DMS153 treated with DMSO at 0.1 percent for 48 hours (cell line): ENCODE measurements at regions not wholly inside any gene's neighbourhood (a gene's known extent, or its start where the extent isn't known, plus 50 kb on each side); places are given as distances from the start of the nearest gene placed in this dataset.

ENCODE experiments used
- DNase-seq: peaks from one replicate; lab custom pipeline; 2025; ENCODE audit not compliant: unreplicated experiment; lab: John Stamatoyannopoulos, UW

GRCh38 chr9:91126761-91127445 is 234.8 kb downstream of the AUH start:
- DNase-seq: no peak

GRCh38 chr9:91127653-91128052 is 234.1 kb downstream of the AUH start:
- no peak for DNase-seq

DNA sequence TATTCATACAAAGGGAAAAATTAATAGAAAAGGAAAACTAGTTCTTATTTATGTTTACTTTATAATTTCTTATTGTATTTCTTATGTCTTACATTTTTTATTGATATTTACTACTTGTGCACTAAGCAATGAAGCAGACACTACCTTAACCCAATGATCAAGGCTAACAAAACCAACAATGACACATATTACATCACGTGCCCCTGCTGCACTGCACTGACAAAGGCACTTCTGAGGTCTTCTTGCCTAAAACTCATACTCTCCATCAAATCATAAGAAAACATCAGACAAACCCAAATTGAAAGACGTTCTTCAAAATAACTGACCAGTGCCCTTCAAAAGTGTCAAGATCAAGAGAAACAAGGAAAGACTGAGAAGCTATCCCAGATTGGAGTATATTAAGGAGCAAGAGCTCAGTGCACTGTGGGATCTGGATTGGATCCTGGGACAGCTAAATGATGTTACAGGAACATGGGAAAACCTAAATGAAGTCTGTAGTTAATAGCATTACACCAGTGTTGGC is 230.9 kb downstream of the AUH start:
- no peak for DNase-seq

DNA sequence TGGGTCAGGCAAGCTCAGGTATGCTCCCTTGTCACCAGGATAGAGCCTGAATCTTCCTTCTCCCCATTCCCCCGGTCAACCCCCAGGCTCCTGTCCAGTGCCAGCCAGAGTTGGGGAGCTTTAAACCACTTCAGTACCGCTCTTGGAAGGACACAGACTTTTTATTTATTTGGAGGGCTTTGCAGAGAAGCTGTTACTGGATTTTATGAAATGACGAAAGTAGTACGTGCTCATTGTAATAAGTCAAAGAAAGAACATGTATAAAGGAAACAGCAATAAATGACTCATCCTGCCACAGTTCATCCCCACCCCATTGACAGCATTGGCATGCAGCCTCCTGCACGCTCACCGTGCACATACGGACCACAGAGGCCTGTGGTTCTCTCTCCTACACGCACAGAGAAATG is 230.3 kb downstream of the AUH start:
- no peak for DNase-seq

GRCh38 chr9:91132576-91133073 is 229.1 kb downstream of the AUH start:
- no peak for DNase-seq

DNA sequence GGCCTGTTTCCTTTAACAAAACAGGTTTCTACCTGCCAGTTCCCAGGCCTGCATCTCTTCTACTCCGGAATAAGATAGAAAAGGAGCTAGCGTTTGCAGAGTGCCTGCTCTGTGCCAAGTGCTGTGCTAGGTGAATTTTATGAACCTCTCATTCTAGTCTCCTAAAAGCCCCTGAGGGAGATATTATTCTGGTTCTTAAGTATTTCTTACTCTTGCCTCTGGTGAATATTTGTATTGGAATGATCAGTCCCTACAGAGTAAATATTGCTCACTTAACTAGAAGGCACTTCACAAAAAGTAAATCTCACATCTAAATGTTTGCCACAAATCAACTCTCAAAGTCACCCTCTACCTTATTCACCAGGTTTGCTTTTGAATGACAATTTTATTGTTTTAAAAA is 227.1 kb downstream of the AUH start:
- no peak for DNase-seq

- no peak for DNase-seq
These were observed 224.3 kb downstream of the AUH start for GRCh38 chr9:91137391-91137790.

DNA sequence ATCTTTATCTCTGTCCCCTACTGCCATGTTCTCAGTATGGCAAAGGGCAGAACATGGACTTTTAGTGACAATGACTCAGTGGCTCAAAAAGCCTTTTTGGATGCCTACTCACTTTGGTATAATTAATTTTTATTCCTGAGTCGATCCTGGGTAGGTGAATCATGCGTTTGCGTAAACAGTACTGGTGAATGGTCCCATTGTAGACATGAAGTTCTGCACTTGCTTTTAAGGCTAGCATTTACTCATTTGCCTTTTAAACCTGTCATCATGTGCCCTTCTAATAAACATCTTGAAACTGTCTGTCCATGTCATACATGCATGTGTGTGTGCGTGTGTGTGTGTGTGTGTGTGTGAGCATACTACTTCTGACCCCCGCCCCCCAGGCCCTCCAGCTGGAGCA is 223.0 kb downstream of the AUH start:
- DNase-seq: no peak

GRCh38 chr9:91141407-91141965 is 220.2 kb downstream of the AUH start:
- no peak for DNase-seq

DNA sequence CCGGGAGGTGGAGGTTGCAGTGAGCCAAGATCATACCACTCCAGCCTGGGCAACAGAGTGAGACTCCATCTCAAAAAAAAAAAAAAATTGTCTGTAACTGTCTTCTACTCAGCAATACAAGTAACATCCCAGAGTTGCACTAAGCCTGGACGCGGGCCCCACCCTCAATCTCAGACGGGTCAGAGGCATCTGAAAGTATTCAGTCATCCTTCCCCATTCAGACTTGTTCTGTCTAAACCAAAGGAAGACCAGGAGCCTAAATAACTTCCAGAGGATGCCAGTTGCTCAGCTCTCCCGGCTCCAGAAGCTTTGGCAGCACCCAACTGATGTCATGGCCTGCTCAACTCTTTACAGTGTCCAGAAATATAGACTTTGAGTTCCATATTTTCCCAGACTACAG is 218.6 kb downstream of the AUH start:
- no peak for DNase-seq

DNA sequence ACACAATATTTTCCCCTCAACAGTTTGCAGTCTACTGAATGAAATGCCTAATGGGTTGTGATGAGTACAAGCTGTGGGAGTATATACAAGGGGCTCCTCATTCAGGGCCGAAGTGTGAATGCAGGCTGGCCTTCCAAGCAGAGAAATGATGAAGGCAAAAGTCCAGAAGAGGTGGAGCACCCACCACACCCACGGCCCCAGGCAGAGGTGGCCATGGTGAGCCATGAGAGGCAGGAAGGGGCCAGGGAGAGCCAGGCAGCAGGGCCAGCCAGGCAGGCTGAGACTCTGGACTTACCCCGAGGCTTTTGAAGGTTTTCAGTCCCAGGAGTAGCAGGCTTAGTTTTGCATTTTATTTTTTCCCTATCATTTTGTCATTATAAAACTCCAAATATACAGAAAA is 218.1 kb downstream of the AUH start:
- DNase-seq: no peak

DNA sequence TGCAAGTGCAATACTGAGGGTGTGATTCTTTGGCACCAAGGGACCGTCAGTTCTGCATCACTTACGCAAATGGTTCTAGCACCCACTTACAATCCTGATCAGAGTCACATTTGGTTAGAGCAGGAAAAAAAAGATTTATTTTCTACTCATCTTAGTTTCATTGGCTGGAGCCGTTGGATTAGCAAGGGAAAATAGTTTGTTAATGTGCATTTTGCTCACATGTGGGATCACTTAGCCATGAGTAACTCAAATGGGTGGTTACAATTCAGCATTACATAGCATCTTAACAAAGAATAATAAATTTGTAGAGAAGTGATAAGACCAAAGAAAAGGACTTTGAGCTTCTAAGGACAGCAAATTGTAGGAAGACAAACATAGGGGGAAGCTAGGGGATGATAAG is 216.9 kb downstream of the AUH start:
- DNase-seq: no peak

GRCh38 chr9:91145496-91145895 is 216.2 kb downstream of the AUH start:
- DNase-seq: no peak

- no peak for DNase-seq
These were observed 215.2 kb downstream of the AUH start for GRCh38 chr9:91146391-91147019.

DNA sequence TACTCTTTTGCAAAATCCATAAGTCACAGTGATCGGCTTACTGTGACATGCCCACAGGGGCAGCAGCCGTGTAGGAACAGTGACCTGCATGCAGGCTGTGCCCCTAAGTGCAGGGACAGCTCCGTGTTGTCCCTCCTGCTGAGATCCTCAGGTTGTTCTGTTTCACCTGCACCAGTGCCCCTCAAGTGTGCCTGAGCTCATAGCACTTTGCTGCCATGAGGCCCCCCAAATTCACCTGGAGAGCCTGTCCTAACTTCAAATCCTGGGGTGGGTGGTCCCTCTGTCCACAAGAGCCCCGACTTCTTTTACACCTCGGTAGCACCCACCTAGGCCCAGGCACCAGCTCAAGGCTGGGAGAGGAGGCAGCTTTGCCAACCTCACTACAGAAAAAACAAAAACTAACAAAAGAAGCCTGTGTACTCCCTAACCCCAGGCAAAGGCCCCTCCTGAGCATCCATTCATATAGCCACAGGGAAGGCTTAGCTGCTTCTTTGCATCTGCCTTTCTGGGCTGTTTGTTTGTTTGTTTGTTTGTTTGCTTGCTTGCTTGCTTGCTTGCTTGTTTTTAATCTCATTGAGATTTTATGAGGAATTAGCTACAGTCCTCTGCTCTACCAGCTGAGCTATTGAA is 214.5 kb downstream of the AUH start:
- no peak for DNase-seq

GRCh38 chr9:91148306-91148705 is 213.4 kb downstream of the AUH start:
- DNase-seq: no peak

DNA sequence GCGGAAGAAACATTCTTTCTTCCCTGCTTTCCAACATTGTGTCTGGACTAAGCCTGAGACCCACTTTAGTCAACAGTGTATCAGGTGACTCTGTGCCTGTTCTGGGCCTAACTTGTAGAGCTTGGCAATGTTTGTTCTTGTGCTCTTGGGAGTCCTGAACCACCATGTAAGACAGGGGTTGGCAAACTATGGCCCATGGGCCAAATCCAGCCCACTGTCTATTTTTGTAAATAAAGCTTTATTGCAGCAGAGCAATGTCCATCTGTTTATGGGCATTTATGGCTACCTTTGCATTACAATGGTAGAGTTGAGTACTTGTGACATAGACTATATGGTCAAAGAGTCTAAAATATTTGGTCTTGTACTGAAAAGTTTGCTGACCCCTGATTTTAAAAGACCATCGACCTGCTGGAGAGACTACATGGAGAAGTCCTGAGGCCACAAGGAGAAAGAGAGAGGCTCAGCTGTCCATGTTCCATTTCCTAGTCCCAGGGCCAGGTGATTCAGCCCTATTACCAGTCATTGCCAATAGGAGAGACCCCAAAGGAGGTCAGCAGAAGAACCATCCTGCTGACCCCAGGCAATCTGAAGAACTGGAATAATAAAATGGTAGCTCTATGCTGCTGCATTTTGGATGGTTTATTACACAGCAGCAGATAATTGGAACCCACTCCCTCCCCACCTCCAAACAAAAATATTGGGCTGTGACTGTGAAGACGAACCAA is 211.3 kb downstream of the AUH start:
- DNase-seq: no peak

- no peak for DNase-seq
These were observed 210.6 kb downstream of the AUH start for GRCh38 chr9:91150998-91151717.

DNA sequence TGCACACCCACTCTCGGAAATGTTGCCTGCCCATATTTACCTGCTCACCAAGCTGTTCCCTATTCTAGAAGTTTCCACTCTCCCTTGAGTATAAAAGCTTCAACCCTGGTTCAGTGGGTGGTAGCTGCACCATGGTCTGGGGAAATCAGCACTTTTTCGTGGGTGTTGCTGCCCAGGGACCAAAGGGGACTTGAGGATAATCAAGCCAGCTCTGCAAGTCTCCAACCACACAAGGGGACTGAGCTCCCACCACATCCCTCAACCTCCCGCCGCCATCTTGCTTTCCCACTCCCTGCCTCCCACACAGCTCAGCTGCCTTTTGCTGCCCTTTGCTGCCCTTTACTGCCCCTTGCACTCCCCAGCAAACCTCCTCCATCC is 210.0 kb downstream of the AUH start:
- no peak for DNase-seq

DNA sequence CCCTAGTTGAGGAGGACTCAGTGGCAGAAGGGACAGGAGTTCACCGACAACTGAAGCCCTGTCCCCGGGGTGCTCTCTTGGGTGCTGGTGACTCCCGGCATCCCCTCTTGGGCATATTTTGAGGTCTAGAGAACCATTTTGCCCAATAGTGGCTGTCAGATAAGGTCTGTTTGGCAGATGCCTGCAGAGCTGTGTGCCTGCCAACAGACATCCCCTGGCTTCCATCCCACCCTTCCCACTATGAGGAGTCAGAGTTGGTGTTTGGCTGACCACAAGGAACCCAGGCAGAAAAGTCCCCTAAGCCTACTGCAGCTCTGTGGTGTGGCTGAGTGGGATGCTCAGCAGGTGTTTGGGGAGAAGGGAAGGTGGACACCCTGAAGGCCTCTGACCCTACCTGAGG is 207.0 kb downstream of the AUH start:
- no peak for DNase-seq

DNA sequence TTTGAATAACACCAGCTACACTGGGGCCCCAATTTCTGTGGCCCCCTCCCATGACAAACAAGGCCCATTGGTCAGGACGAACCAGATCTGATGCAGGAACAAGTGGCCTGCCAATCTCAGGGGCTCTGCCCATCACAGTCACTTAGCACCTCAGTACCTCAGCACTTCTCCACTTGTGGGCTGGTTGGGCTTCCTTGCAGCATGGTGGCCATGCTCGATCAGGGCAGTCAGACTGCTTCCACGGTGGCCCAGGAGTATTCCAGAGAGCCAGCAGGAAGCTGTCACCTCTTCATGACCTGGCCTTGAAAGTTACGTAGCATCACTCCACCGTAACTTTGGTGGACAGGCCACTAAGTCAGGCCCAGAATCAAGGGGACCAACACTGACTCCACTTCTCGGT is 206.5 kb downstream of the AUH start:
- no peak for DNase-seq
